ENCODE measurements at regions not wholly inside any gene's neighbourhood (a gene's known extent, or its start where the extent isn't known, plus 50 kb on each side); places are given as distances from the start of the nearest gene placed in this dataset.
"Not testable (repeated sequence)": the region's sequence is repeated elsewhere in the genome, so short reads cannot be mapped to it uniquely, and the experiment has no call there.

GRCh38 chr9:764105-764524 lies 77.4 kb upstream of the DMRT1 start:
- intact Hi-C loops (cut with DNase I) = loop anchor here (5.0 to 10.0 kb wide), 2 partner anchors 152 to 379 kb away; no protein-coding TSS in a partner anchor
- H3K27ac ChIP-seq = no peak overlapping the region
- H3K4me3 ChIP-seq = no peak overlapping the region

DNA sequence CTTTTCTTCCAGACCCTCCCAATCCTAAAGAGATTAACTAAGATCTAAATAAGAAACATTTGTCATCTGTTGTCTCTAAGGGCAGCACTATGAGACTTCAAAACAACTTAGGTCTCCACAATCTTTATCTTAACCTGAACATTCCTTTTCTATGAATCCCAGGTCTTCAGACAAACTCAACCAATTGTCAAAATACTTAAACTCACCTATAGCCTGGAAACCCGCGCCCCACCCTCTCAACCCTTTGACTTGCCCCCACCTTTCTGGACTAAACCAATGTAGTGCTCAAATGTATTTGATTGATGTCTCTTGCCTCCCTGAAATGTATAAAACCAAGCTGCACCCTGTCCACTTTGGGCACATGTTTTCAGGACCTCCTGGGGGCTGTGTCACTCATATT lies 76.5 kb upstream of the DMRT1 start:
- no peak for TF ChIP-seq POLR2A (IDR thresholded peaks at IDR 0.05)
- TF ChIP-seq POLR2AphosphoS5 (IDR thresholded peaks at IDR 0.05; ENCODE audit: insufficient read depth in 1 of 2, low read depth in 1 of 2) = no peak
- Histone ChIP-seq H3K9me3 (no peaks in the 10 kb centered on the region), H3K27ac (no peak overlapping the region), H3K27me3 (no peaks in the 10 kb centered on the region), H3K4me1 (peaks cover 20% of the 10 kb centered on the region), H3K36me3 (no peaks in the 10 kb centered on the region), H3K4me3 (no peak overlapping the region)
- DNase-seq (ENCODE audit: extremely low spot score in 2 of 2) = no peak
- intact Hi-C loops (cut with DNase I) = loop anchor here (5.0 to 10.0 kb wide), 2 partner anchors 153 to 380 kb away; no protein-coding TSS in a partner anchor

More at GRCh38 chr9:764105-764524, 77.4 kb upstream of the DMRT1 start:
- H3K27me3 ChIP-seq = no peaks in the 10 kb centered on the region
- TF ChIP-seq, protein P1, sequence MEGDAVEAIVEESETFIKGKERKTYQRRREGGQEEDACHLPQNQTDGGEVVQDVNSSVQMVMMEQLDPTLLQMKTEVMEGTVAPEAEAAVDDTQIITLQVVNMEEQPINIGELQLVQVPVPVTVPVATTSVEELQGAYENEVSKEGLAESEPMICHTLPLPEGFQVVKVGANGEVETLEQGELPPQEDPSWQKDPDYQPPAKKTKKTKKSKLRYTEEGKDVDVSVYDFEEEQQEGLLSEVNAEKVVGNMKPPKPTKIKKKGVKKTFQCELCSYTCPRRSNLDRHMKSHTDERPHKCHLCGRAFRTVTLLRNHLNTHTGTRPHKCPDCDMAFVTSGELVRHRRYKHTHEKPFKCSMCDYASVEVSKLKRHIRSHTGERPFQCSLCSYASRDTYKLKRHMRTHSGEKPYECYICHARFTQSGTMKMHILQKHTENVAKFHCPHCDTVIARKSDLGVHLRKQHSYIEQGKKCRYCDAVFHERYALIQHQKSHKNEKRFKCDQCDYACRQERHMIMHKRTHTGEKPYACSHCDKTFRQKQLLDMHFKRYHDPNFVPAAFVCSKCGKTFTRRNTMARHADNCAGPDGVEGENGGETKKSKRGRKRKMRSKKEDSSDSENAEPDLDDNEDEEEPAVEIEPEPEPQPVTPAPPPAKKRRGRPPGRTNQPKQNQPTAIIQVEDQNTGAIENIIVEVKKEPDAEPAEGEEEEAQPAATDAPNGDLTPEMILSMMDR (IDR thresholded peaks at IDR 0.05) = peak; percentile 90 to 94 (median 92)
- no peak for TF ChIP-seq POLR2A (IDR thresholded peaks at IDR 0.05)
- TF ChIP-seq POLR2AphosphoS5 (IDR thresholded peaks at IDR 0.05; ENCODE audit: insufficient read depth in 1 of 2, low read depth in 1 of 2) = peak in 1 of 2 donors; percentile 31
- H3K4me1 ChIP-seq = peaks cover 20% of the 10 kb centered on the region
- H3K36me3 ChIP-seq = no peaks in the 10 kb centered on the region
- H3K9me3 ChIP-seq = no peaks in the 10 kb centered on the region
- no peak for DNase-seq (ENCODE audit: extremely low spot score in 2 of 2)

- H3K27me3 ChIP-seq; DNase-seq (ENCODE audit: extremely low spot score in 2 of 2); H3K36me3 ChIP-seq; H3K9me3 ChIP-seq; H3K27ac ChIP-seq; H3K4me3 ChIP-seq: not testable (repeated sequence)
- H3K4me1 ChIP-seq = peaks cover 11% of the 10 kb centered on the region
- intact Hi-C loops (cut with DNase I) = loop anchor here (10.0 kb wide), 1 partner anchor 382 kb away; no protein-coding TSS in a partner anchor
Observed at GRCh38 chr9:767061-767561, 74.4 kb upstream of the DMRT1 start.

- H3K4me3 ChIP-seq = no peak overlapping the region
- H3K4me1 ChIP-seq = no peaks in the 10 kb centered on the region
- DNase-seq (ENCODE audit: extremely low spot score in 2 of 2) = no peak
- intact Hi-C loops (cut with DNase I) = no loop called here
- peaks cover 6% of the 10 kb centered on the region for H3K9me3 ChIP-seq
- H3K27ac ChIP-seq = no peak overlapping the region
- TF ChIP-seq, protein P1 (IDR thresholded peaks at IDR 0.05) = no peak
- TF ChIP-seq POLR2AphosphoS5 (IDR thresholded peaks at IDR 0.05; ENCODE audit: insufficient read depth in 1 of 2, low read depth in 1 of 2) (no peak), POLR2A (IDR thresholded peaks at IDR 0.05) (no peak)
- H3K36me3 ChIP-seq = no peaks in the 10 kb centered on the region
- H3K27me3 ChIP-seq = no peaks in the 10 kb centered on the region
Observed at GRCh38 chr9:776086-776485, 65.4 kb upstream of the DMRT1 start.

- Histone ChIP-seq H3K9me3 (peaks cover 6% of the 10 kb centered on the region), H3K27me3 (no peaks in the 10 kb centered on the region), H3K36me3 (no peaks in the 10 kb centered on the region), H3K27ac (no peak overlapping the region), H3K4me3 (no peak overlapping the region), H3K4me1 (no peaks in the 10 kb centered on the region)
- DNase-seq (ENCODE audit: extremely low spot score in 2 of 2) = no peak
- intact Hi-C loops (cut with DNase I) = no loop called here
- TF ChIP-seq POLR2A (IDR thresholded peaks at IDR 0.05) = no peak
- no peak for TF ChIP-seq POLR2AphosphoS5 (IDR thresholded peaks at IDR 0.05; ENCODE audit: insufficient read depth in 1 of 2, low read depth in 1 of 2)
- TF ChIP-seq, protein P1 (IDR thresholded peaks at IDR 0.05) = no peak
Observed at GRCh38 chr9:777978-778377, 63.5 kb upstream of the DMRT1 start.

GRCh38 chr9:784202-784601 lies 57.3 kb upstream of the DMRT1 start:
- no peak for DNase-seq (ENCODE audit: extremely low spot score in 2 of 2)
- Histone ChIP-seq H3K4me1 (no peaks in the 10 kb centered on the region), H3K4me3 (no peak overlapping the region), H3K27ac (no peak overlapping the region), H3K36me3 (no peaks in the 10 kb centered on the region), H3K27me3 (no peaks in the 10 kb centered on the region), H3K9me3 (no peaks in the 10 kb centered on the region)
- intact Hi-C loops (cut with DNase I) = no loop called here
- TF ChIP-seq, protein P1 (IDR thresholded peaks at IDR 0.05) = no peak
- TF ChIP-seq POLR2A (IDR thresholded peaks at IDR 0.05) (no peak), POLR2AphosphoS5 (IDR thresholded peaks at IDR 0.05; ENCODE audit: insufficient read depth in 1 of 2, low read depth in 1 of 2) (no peak)
